ENCODE measurements at regions not wholly inside any gene's neighbourhood (a gene's known extent, or its start where the extent isn't known, plus 50 kb on each side); places are given as distances from the start of the nearest gene placed in this dataset.

DNA sequence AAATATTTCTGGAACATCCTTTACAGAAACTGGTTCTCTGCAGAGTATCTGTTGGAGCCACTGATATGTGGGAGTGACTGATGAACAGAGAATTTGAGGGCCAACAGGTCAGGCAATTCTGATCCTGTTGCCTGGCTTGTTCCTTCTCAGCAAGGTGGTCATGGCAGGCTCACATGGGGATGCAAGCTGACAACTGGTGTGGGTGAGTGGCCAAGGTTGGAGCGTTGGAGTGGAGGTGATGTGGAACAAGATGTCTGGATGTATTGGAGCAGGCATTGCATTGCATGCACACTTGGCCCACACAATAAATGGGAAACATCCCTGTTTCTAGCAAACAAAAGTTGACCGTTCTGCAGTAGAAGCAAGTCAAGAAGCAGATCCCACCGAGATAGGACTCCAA is 380.7 kb downstream of the ZNF536 start:
- H3K27me3 ChIP-seq (ENCODE audit: control insufficient read depth, insufficient read depth, low read length), result no peaks in the 10 kb centered on the region
- ChIA-PET CTCF (no interaction called here), POLR2A (no interaction called here)
- no peaks in the 10 kb centered on the region for H3K36me3 ChIP-seq (ENCODE audit: control insufficient read depth, insufficient read depth, low read length)
- TF ChIP-seq CTCF (IDR thresholded peaks at IDR 0.05; ENCODE audit: insufficient read depth, low read depth, low read length), result no peak
- H3K4me3 ChIP-seq (ENCODE audit: low read depth, low read length), result no peak overlapping the region
- no peak for DNase-seq (ENCODE audit: low read depth)

GRCh38 chr19:30752201-30752600 is 380.0 kb downstream of the ZNF536 start:
- POLR2A ChIA-PET, result no interaction called here
- no peak for TF ChIP-seq CTCF (IDR thresholded peaks at IDR 0.05; ENCODE audit: insufficient read depth, low read depth, low read length)

GRCh38 chr19:30745476-30745985 is 373.3 kb downstream of the ZNF536 start:
- H3K4me3 ChIP-seq (ENCODE audit: low read depth, low read length), result no peak overlapping the region
- POLR2A ChIA-PET, result no interaction called here
- no peaks in the 10 kb centered on the region for H3K27me3 ChIP-seq (ENCODE audit: control insufficient read depth, insufficient read depth, low read length)
- TF ChIP-seq CTCF (IDR thresholded peaks at IDR 0.05; ENCODE audit: insufficient read depth, low read depth, low read length), result no peak
- H3K36me3 ChIP-seq (ENCODE audit: control insufficient read depth, insufficient read depth, low read length), result no peaks in the 10 kb centered on the region
- DNase-seq (ENCODE audit: low read depth), result no peak
- CTCF ChIA-PET, result no interaction called here

More at GRCh38 chr19:30752201-30752600, 380.0 kb downstream of the ZNF536 start:
- no peak overlapping the region for H3K4me3 ChIP-seq (ENCODE audit: low read depth, low read length)
- CTCF ChIA-PET, result no interaction called here
- H3K27me3 ChIP-seq (ENCODE audit: control insufficient read depth, insufficient read depth, low read length), result no peaks in the 10 kb centered on the region
- no peak for DNase-seq (ENCODE audit: low read depth)
- no peaks in the 10 kb centered on the region for H3K36me3 ChIP-seq (ENCODE audit: control insufficient read depth, insufficient read depth, low read length)

GRCh38 chr19:30744741-30745475 is 372.7 kb downstream of the ZNF536 start:
- no peaks in the 10 kb centered on the region for H3K36me3 ChIP-seq (ENCODE audit: control insufficient read depth, insufficient read depth, low read length)
- no peak overlapping the region for H3K4me3 ChIP-seq (ENCODE audit: low read depth, low read length)
- POLR2A ChIA-PET, result no interaction called here
- TF ChIP-seq CTCF (IDR thresholded peaks at IDR 0.05; ENCODE audit: insufficient read depth, low read depth, low read length), result no peak
- CTCF ChIA-PET, result no interaction called here
- DNase-seq (ENCODE audit: low read depth), result no peak
- H3K27me3 ChIP-seq (ENCODE audit: control insufficient read depth, insufficient read depth, low read length), result no peaks in the 10 kb centered on the region

- Histone ChIP-seq H3K36me3 (ENCODE audit: control insufficient read depth, insufficient read depth, low read length) (no peaks in the 10 kb centered on the region), H3K4me3 (ENCODE audit: low read depth, low read length) (no peak overlapping the region), H3K27me3 (ENCODE audit: control insufficient read depth, insufficient read depth, low read length) (no peaks in the 10 kb centered on the region)
- CTCF ChIA-PET, result no interaction called here
- POLR2A ChIA-PET, result no interaction called here
- no peak for DNase-seq (ENCODE audit: low read depth)
- TF ChIP-seq CTCF (IDR thresholded peaks at IDR 0.05; ENCODE audit: insufficient read depth, low read depth, low read length), result no peak
Measured at GRCh38 chr19:30743702-30744101, 371.5 kb downstream of the ZNF536 start.
